ENCODE measurements at regions not wholly inside any gene's neighbourhood (a gene's known extent, or its start where the extent isn't known, plus 50 kb on each side); places are given as distances from the start of the nearest gene placed in this dataset.

- DNase-seq (ENCODE audit: low spot score) = no peak
- in situ Hi-C loops (cut with MboI; ENCODE audit: low sequenced_read_pairs, unreplicated experiment) = no loop called here
- TF ChIP-seq, protein P1, sequence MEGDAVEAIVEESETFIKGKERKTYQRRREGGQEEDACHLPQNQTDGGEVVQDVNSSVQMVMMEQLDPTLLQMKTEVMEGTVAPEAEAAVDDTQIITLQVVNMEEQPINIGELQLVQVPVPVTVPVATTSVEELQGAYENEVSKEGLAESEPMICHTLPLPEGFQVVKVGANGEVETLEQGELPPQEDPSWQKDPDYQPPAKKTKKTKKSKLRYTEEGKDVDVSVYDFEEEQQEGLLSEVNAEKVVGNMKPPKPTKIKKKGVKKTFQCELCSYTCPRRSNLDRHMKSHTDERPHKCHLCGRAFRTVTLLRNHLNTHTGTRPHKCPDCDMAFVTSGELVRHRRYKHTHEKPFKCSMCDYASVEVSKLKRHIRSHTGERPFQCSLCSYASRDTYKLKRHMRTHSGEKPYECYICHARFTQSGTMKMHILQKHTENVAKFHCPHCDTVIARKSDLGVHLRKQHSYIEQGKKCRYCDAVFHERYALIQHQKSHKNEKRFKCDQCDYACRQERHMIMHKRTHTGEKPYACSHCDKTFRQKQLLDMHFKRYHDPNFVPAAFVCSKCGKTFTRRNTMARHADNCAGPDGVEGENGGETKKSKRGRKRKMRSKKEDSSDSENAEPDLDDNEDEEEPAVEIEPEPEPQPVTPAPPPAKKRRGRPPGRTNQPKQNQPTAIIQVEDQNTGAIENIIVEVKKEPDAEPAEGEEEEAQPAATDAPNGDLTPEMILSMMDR (IDR thresholded peaks at IDR 0.05; ENCODE audit: borderline replicate concordance, control extremely low read depth, extremely low read depth, insufficient read depth, missing control alignments) = no peak
Observed at GRCh38 chr12:91513313-91513712, 330.7 kb upstream of the DCN start.

- TF ChIP-seq, protein P1 (IDR thresholded peaks at IDR 0.05; ENCODE audit: borderline replicate concordance, control extremely low read depth, extremely low read depth, insufficient read depth, missing control alignments) = no peak
- no peak for DNase-seq (ENCODE audit: low spot score)
- in situ Hi-C loops (cut with MboI; ENCODE audit: low sequenced_read_pairs, unreplicated experiment) = no loop called here
Observed at GRCh38 chr12:91511795-91512420, 329.3 kb upstream of the DCN start.

GRCh38 chr12:91507754-91508153, 325.1 kb upstream of the DCN start:
- TF ChIP-seq, protein P1 (IDR thresholded peaks at IDR 0.05; ENCODE audit: borderline replicate concordance, control extremely low read depth, extremely low read depth, insufficient read depth, missing control alignments) = no peak
- in situ Hi-C loops (cut with MboI; ENCODE audit: low sequenced_read_pairs, unreplicated experiment) = no loop called here
- no peak for DNase-seq (ENCODE audit: low spot score)

DNA sequence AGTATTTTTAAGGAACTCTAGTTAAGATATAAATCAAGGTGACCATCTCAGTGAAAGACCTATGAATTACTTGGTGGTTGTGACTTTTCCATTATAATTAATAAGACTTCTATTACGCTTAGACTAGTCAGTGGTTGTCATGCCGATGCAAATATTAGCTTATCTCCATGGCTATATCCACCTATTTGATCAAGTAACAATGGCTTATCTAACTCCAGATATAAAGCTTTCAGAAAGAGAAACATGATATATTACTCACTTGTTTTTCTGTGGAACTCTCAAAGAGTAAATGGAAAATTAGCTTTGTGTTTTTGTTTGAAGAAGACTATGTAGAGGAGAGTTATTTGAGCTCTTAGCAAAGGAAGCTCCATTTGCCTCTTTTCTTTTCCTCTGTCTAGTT, 323.8 kb upstream of the DCN start:
- no peak for DNase-seq (ENCODE audit: low spot score)
- in situ Hi-C loops (cut with MboI; ENCODE audit: low sequenced_read_pairs, unreplicated experiment) = no loop called here
- TF ChIP-seq, protein P1 (IDR thresholded peaks at IDR 0.05; ENCODE audit: borderline replicate concordance, control extremely low read depth, extremely low read depth, insufficient read depth, missing control alignments) = no peak

GRCh38 chr12:91505006-91505405, 322.4 kb upstream of the DCN start:
- no peak for DNase-seq (ENCODE audit: low spot score)
- in situ Hi-C loops (cut with MboI; ENCODE audit: low sequenced_read_pairs, unreplicated experiment) = no loop called here

GRCh38 chr12:91502208-91502607, 319.6 kb upstream of the DCN start:
- in situ Hi-C loops (cut with MboI; ENCODE audit: low sequenced_read_pairs, unreplicated experiment) = no loop called here
- TF ChIP-seq, protein P1 (IDR thresholded peaks at IDR 0.05; ENCODE audit: borderline replicate concordance, control extremely low read depth, extremely low read depth, insufficient read depth, missing control alignments) = no peak
- no peak for DNase-seq (ENCODE audit: low spot score)

More at GRCh38 chr12:91505006-91505405, 322.4 kb upstream of the DCN start:
- TF ChIP-seq, protein P1 (IDR thresholded peaks at IDR 0.05; ENCODE audit: borderline replicate concordance, control extremely low read depth, extremely low read depth, insufficient read depth, missing control alignments) = no peak

All from GM13976 (cell line).